Lower lobe of right lung (tissue), 2 donors: ENCODE measurements at regions not wholly inside any gene's neighbourhood (a gene's known extent, or its start where the extent isn't known, plus 50 kb on each side); places are given as distances from the start of the nearest gene placed in this dataset.

Source experiments
- ATAC-seq, 2 donors: fragments of 200-7000 bp; cut with Tn5 transposase; one replicate each; pipeline ENCODE4 v1.9.1; 2020 to 2022; ENCODE audit warnings: mild to moderate bottlenecking in 2 of 2, moderate library complexity in 2 of 2
- DNase-seq: peaks from one replicate; pipeline ENCODE4 v3.0.0-alpha.2; 2020
- H3K27ac ChIP-seq: fragments of 200-600 bp; one replicate; pipeline ENCODE4 v1.8.0; 2022
- H3K27me3 ChIP-seq: fragments of 200-600 bp; one replicate; pipeline ENCODE4 v1.8.0; 2022; ENCODE audit warnings: low read depth
- H3K36me3 ChIP-seq: fragments of 200-600 bp; one replicate; pipeline ENCODE4 v1.8.0; 2022; ENCODE audit warnings: mild to moderate bottlenecking
- H3K4me1 ChIP-seq: fragments of 200-600 bp; one replicate; pipeline ENCODE4 v1.8.0; 2022
- H3K4me3 ChIP-seq: fragments of 200-600 bp; one replicate; pipeline ENCODE4 v1.8.0; 2022; ENCODE audit warnings: mild to moderate bottlenecking
- H3K9me3 ChIP-seq: fragments of 200-600 bp; one replicate; pipeline ENCODE4 v1.8.0; 2022
- intact Hi-C: fragments of 100-400 bp; cut with DNase I; formaldehyde crosslinking; loops from one replicate; pipeline ENCODE4 v1.11.0; 2022
- TF ChIP-seq, protein P1 (sequence below): fragments of 200-600 bp; IDR thresholded peaks from one replicate; pipeline ENCODE4 v1.8.0; 2022; ENCODE audit warnings: antibody characterized with exemption, mild to moderate bottlenecking
- donor health status: DM: no; HTN: yes; CAD: no; lungs with severe emphysema.

GRCh38 chr6:147099974-147100373, 104.2 kb upstream of the STXBP5 start:
- Histone ChIP-seq H3K4me3 (no peak overlapping the region), H3K27me3 (no peaks in the 10 kb centered on the region), H3K27ac (no peak overlapping the region), H3K9me3 (no peaks in the 10 kb centered on the region), H3K4me1 (no peaks in the 10 kb centered on the region), H3K36me3 (no peaks in the 10 kb centered on the region)
- DNase-seq (no peak), ATAC-seq (no peak)
- intact Hi-C loops, result no loop called here
- TF ChIP-seq, protein P1, sequence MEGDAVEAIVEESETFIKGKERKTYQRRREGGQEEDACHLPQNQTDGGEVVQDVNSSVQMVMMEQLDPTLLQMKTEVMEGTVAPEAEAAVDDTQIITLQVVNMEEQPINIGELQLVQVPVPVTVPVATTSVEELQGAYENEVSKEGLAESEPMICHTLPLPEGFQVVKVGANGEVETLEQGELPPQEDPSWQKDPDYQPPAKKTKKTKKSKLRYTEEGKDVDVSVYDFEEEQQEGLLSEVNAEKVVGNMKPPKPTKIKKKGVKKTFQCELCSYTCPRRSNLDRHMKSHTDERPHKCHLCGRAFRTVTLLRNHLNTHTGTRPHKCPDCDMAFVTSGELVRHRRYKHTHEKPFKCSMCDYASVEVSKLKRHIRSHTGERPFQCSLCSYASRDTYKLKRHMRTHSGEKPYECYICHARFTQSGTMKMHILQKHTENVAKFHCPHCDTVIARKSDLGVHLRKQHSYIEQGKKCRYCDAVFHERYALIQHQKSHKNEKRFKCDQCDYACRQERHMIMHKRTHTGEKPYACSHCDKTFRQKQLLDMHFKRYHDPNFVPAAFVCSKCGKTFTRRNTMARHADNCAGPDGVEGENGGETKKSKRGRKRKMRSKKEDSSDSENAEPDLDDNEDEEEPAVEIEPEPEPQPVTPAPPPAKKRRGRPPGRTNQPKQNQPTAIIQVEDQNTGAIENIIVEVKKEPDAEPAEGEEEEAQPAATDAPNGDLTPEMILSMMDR, result no peak

DNA sequence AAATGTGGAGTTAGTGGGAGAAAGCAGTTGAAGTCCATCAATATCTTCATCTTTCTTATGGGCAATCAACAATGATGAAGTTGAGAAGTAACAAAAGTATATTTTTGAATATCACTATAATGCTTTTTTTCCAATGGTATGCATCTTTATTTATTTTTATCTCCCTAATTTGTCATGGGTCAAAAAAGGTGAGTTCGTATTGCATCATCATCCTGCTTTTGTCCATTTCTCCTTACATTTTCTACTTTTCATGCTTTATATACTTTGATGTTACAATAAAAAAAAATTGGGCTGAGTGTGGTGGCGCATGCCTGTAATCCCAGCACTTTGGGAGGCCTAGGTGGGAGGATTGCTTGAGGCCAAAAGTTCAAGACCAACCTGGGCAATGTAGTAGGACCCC, 101.2 kb upstream of the STXBP5 start:
- Histone ChIP-seq H3K27ac (no peak overlapping the region), H3K4me1 (no peaks in the 10 kb centered on the region), H3K9me3 (no peaks in the 10 kb centered on the region), H3K27me3 (no peaks in the 10 kb centered on the region), H3K4me3 (no peak overlapping the region), H3K36me3 (no peaks in the 10 kb centered on the region)
- TF ChIP-seq, protein P1, result no peak
- ATAC-seq (no peak), DNase-seq (no peak)
- intact Hi-C loops, result no loop called here

GRCh38 chr6:147103694-147104093, 100.5 kb upstream of the STXBP5 start:
- DNase-seq (no peak), ATAC-seq (no peak)
- no peaks in the 10 kb centered on the region for H3K9me3 ChIP-seq
- H3K36me3 ChIP-seq, result no peaks in the 10 kb centered on the region
- intact Hi-C loops, result no loop called here
- H3K27ac ChIP-seq, result no peak overlapping the region
- TF ChIP-seq, protein P1, result no peak
- H3K27me3 ChIP-seq, result no peaks in the 10 kb centered on the region
- H3K4me1 ChIP-seq, result no peaks in the 10 kb centered on the region
- H3K4me3 ChIP-seq, result no peak overlapping the region

GRCh38 chr6:147105786-147106185, 98.4 kb upstream of the STXBP5 start:
- DNase-seq, result no peak
- intact Hi-C loops, result no loop called here
- H3K27ac ChIP-seq, result no peak overlapping the region
- no peaks in the 10 kb centered on the region for H3K36me3 ChIP-seq
- no peak for ATAC-seq
- H3K27me3 ChIP-seq, result no peaks in the 10 kb centered on the region
- no peak overlapping the region for H3K4me3 ChIP-seq
- no peaks in the 10 kb centered on the region for H3K9me3 ChIP-seq
- TF ChIP-seq, protein P1, result no peak
- H3K4me1 ChIP-seq, result no peaks in the 10 kb centered on the region

GRCh38 chr6:147106759-147107401, 97.3 kb upstream of the STXBP5 start:
- no peak for DNase-seq

More at GRCh38 chr6:147106759-147107401, 97.3 kb upstream of the STXBP5 start:
- intact Hi-C loops, result no loop called here
- Histone ChIP-seq H3K9me3 (no peaks in the 10 kb centered on the region), H3K27me3 (no peaks in the 10 kb centered on the region), H3K4me3 (no peak overlapping the region), H3K36me3 (no peaks in the 10 kb centered on the region), H3K4me1 (no peaks in the 10 kb centered on the region), H3K27ac (no peak overlapping the region)
- ATAC-seq, result no peak
- TF ChIP-seq, protein P1, result no peak
